NCI-H1105 (cell line): ENCODE measurements at regions not wholly inside any gene's neighbourhood (a gene's known extent, or its start where the extent isn't known, plus 50 kb on each side); places are given as distances from the start of the nearest gene placed in this dataset.

Experiments used
- DNase-seq: peaks from one replicate; lab custom pipeline; 2025; lab: John Stamatoyannopoulos, UW

- no peak for DNase-seq
Measured at GRCh38 chr1:79688932-79689331, 682.4 kb upstream of the ADGRL4 start.

GRCh38 chr1:79683420-79683819 is 676.9 kb upstream of the ADGRL4 start:
- no peak for DNase-seq

- no peak for DNase-seq
Measured at GRCh38 chr1:79682478-79682877, 675.9 kb upstream of the ADGRL4 start.

- no peak for DNase-seq
Measured at GRCh38 chr1:79681382-79681781, 674.9 kb upstream of the ADGRL4 start.

- no peak for DNase-seq
Measured at GRCh38 chr1:79679916-79680315, 673.4 kb upstream of the ADGRL4 start.

GRCh38 chr1:79667848-79668696 is 661.5 kb upstream of the ADGRL4 start:
- no peak for DNase-seq

GRCh38 chr1:79667166-79667565 is 660.6 kb upstream of the ADGRL4 start:
- DNase-seq = no peak

- no peak for DNase-seq
Measured at GRCh38 chr1:79663916-79664315, 657.4 kb upstream of the ADGRL4 start.

- no peak for DNase-seq
Measured at GRCh38 chr1:79662596-79662995, 656.1 kb upstream of the ADGRL4 start.

- DNase-seq = no peak
Measured at GRCh38 chr1:79660129-79660528, 653.6 kb upstream of the ADGRL4 start.

GRCh38 chr1:79657951-79658658 is 651.6 kb upstream of the ADGRL4 start:
- peak; percentile 28 for DNase-seq

GRCh38 chr1:79655876-79656275 is 649.3 kb upstream of the ADGRL4 start:
- no peak for DNase-seq

- no peak for DNase-seq
Measured at GRCh38 chr1:79652426-79652825, 645.9 kb upstream of the ADGRL4 start.

- no peak for DNase-seq
Measured at GRCh38 chr1:79648126-79648525, 641.6 kb upstream of the ADGRL4 start.

GRCh38 chr1:79646880-79647279 is 640.4 kb upstream of the ADGRL4 start:
- no peak for DNase-seq

- no peak for DNase-seq
Measured at GRCh38 chr1:79638382-79638781, 631.9 kb upstream of the ADGRL4 start.

- no peak for DNase-seq
Measured at GRCh38 chr1:79633456-79633855, 626.9 kb upstream of the ADGRL4 start.

GRCh38 chr1:79629414-79629813 is 622.9 kb upstream of the ADGRL4 start:
- DNase-seq = no peak

- DNase-seq = no peak
Measured at GRCh38 chr1:79617777-79618176, 611.2 kb upstream of the ADGRL4 start.

GRCh38 chr1:79614762-79615161 is 608.2 kb upstream of the ADGRL4 start:
- no peak for DNase-seq

- no peak for DNase-seq
Measured at GRCh38 chr1:79614106-79614505, 607.6 kb upstream of the ADGRL4 start.

GRCh38 chr1:79613046-79613445 is 606.5 kb upstream of the ADGRL4 start:
- DNase-seq = no peak

- no peak for DNase-seq
Measured at GRCh38 chr1:79604490-79605198, 598.1 kb upstream of the ADGRL4 start.
